ENCODE measurements at regions not wholly inside any gene's neighbourhood (a gene's known extent, or its start where the extent isn't known, plus 50 kb on each side); places are given as distances from the start of the nearest gene placed in this dataset.
A peak's percentile ranks its signal among the peaks of the same experiment; 100 is the strongest.

- peak; percentile 54; the same call in 1 of the 2 replicates for TF ChIP-seq CTCF (conservative IDR thresholded peaks at IDR 0.05; ENCODE audit: low read depth, low read length)
- TF ChIP-seq EZH2 (IDR thresholded peaks at IDR 0.05; ENCODE audit: borderline replicate concordance, low read depth, low read length, poor library complexity, severe bottlenecking): no peak
Measured at GRCh38 chr7:17646253-17646956, 293.9 kb downstream of the SNX13 start.
